Thyroid gland (tissue), 4 donors: ENCODE measurements at regions not wholly inside any gene's neighbourhood (a gene's known extent, or its start where the extent isn't known, plus 50 kb on each side); places are given as distances from the start of the nearest gene placed in this dataset.

Experiments
- DNase-seq, 2 donors: peaks; one replicate each; pipeline ENCODE4 v3.0.0-alpha.2; 2019
- H3K27ac ChIP-seq, 3 donors: fragments of 200-600 bp; sonication (generic); 1 replicate in 2 of 3; 2 replicates in 1 of 3; pipeline ENCODE4 v1.5.1; 2016 to 2019; ENCODE audit warnings: mild to moderate bottlenecking in 1 of 3, moderate library complexity in 1 of 3
- H3K27me3 ChIP-seq: fragments of 200-600 bp; sonication (generic); one replicate; pipeline ENCODE4 v1.5.1; 2019
- H3K36me3 ChIP-seq, 2 donors: fragments of 200-600 bp; sonication (generic); one replicate each; pipeline ENCODE4 v1.5.1; 2016 to 2019
- H3K4me1 ChIP-seq, 2 donors: fragments of 200-600 bp; sonication (generic); one replicate each; pipeline ENCODE4 v1.5.1; 2017 to 2019
- H3K4me3 ChIP-seq, 3 donors: fragments of 200-600 bp; sonication (generic); replicated peaks in 1 of 3; 1 replicate in 2 of 3; 2 replicates in 1 of 3; pipeline ENCODE4 v1.5.1; 2016; ENCODE audit warnings: mild to moderate bottlenecking in 1 of 3
- H3K9me3 ChIP-seq: fragments of 200-600 bp; sonication (generic); one replicate; pipeline ENCODE4 v1.5.1; 2017
- CTCF ChIP-seq, 6 experiments: fragments of 200-600 bp in 3 of 6; fragments of 450-650 bp in 3 of 6; sonication (generic) in 3 of 6; IDR thresholded peaks; one replicate each; pipeline ENCODE4 v1.5.1; 2016 to 2019; ENCODE audit warnings: antibody characterized with exemption in 6 of 6, mild to moderate bottlenecking in 2 of 6, inconsistent platforms in 1 of 6, moderate library complexity in 1 of 6
- POLR2A ChIP-seq, 2 donors: fragments of 450-650 bp; IDR thresholded peaks; one replicate each; pipeline ENCODE4 v1.6.1; 2017; ENCODE audit warnings: antibody characterized with exemption in 2 of 2, mild to moderate bottlenecking in 2 of 2, moderate library complexity in 1 of 2
- WGBS, 2 donors: methylation state at CpG; one replicate each; pipeline ENCODE4 v1.1.5; 2017; 5-methylcytosine and 5-hydroxymethylcytosine counted together
- intact Hi-C: fragments of 100-400 bp; cut with DNase I; formaldehyde crosslinking; loops from one replicate; pipeline ENCODE4 v1.15.1; 2023

- Histone ChIP-seq H3K27ac (no peak overlapping the region), H3K27me3 (no peaks in the 10 kb centered on the region), H3K9me3 (no peaks in the 10 kb centered on the region), H3K36me3 (no peaks in the 10 kb centered on the region), H3K4me1 (peaks cover 3 to 19% of the 10 kb centered on the region in 2 donors), H3K4me3 (no peak overlapping the region)
- intact Hi-C loops = no loop called here
- DNase-seq = peak; percentile 60 to 63
- WGBS, 2 donors = 18 to 33% methylated on average over 3 of the region's 3 CpGs
- no peak for TF ChIP-seq POLR2A (IDR thresholded peaks at IDR 0.05)
- no peak for TF ChIP-seq CTCF (IDR thresholded peaks at IDR 0.05)
Observed at GRCh38 chr10:120738658-120739057, 112.5 kb upstream of the WDR11 start.

GRCh38 chr10:120741396-120741795 lies 109.8 kb upstream of the WDR11 start:
- intact Hi-C loops = no loop called here
- Histone ChIP-seq H3K27ac (no peak overlapping the region), H3K4me3 (no peak overlapping the region), H3K27me3 (no peaks in the 10 kb centered on the region), H3K36me3 (no peaks in the 10 kb centered on the region), H3K9me3 (no peaks in the 10 kb centered on the region), H3K4me1 (peaks cover 3 to 19% of the 10 kb centered on the region in 2 donors)
- peak; percentile 48 to 62 for DNase-seq
- WGBS, 2 donors = 16 to 22% methylated on average over 5 of the region's 5 CpGs
- no peak for TF ChIP-seq CTCF (IDR thresholded peaks at IDR 0.05)

- no peak overlapping the region for H3K4me3 ChIP-seq
- intact Hi-C loops = no loop called here
- H3K4me1 ChIP-seq = peaks cover 3 to 19% of the 10 kb centered on the region in 2 donors
- no peak for DNase-seq
- 80 to 94% methylated on average over 4 of the region's 4 CpGs for WGBS, 2 donors
- no peak for TF ChIP-seq CTCF (IDR thresholded peaks at IDR 0.05)
- H3K36me3 ChIP-seq = no peaks in the 10 kb centered on the region
- H3K27ac ChIP-seq = no peak overlapping the region
- H3K27me3 ChIP-seq = no peaks in the 10 kb centered on the region
- no peaks in the 10 kb centered on the region for H3K9me3 ChIP-seq
Observed at GRCh38 chr10:120742373-120742772, 108.8 kb upstream of the WDR11 start.

- Histone ChIP-seq H3K36me3 (no peaks in the 10 kb centered on the region), H3K9me3 (no peaks in the 10 kb centered on the region), H3K27ac (no peak overlapping the region), H3K4me1 (peaks cover 0 to 7% of the 10 kb centered on the region in 2 donors), H3K4me3 (no peak overlapping the region), H3K27me3 (no peaks in the 10 kb centered on the region)
- no peak for TF ChIP-seq CTCF (IDR thresholded peaks at IDR 0.05)
- TF ChIP-seq POLR2A (IDR thresholded peaks at IDR 0.05) = no peak
- DNase-seq = no peak
- intact Hi-C loops = no loop called here
- WGBS, 2 donors = 93 to 97% methylated on average over 5 of the region's 5 CpGs
Observed at GRCh38 chr10:120744040-120744439, 107.1 kb upstream of the WDR11 start.

- no peaks in the 10 kb centered on the region for H3K36me3 ChIP-seq
- intact Hi-C loops = no loop called here
- no peak overlapping the region for H3K4me3 ChIP-seq
- DNase-seq = no peak
- H3K27ac ChIP-seq = no peak overlapping the region
- WGBS, 2 donors = 17 to 18% methylated on average over 4 of the region's 4 CpGs
- no peak for TF ChIP-seq CTCF (IDR thresholded peaks at IDR 0.05)
- no peak for TF ChIP-seq POLR2A (IDR thresholded peaks at IDR 0.05)
- no peaks in the 10 kb centered on the region for H3K9me3 ChIP-seq
- no peaks in the 10 kb centered on the region for H3K27me3 ChIP-seq
- H3K4me1 ChIP-seq = no peaks in the 10 kb centered on the region
Observed at GRCh38 chr10:120746001-120746777, 105.0 kb upstream of the WDR11 start.
